ENCODE measurements at regions not wholly inside any gene's neighbourhood (a gene's known extent, or its start where the extent isn't known, plus 50 kb on each side); places are given as distances from the start of the nearest gene placed in this dataset.

DNA sequence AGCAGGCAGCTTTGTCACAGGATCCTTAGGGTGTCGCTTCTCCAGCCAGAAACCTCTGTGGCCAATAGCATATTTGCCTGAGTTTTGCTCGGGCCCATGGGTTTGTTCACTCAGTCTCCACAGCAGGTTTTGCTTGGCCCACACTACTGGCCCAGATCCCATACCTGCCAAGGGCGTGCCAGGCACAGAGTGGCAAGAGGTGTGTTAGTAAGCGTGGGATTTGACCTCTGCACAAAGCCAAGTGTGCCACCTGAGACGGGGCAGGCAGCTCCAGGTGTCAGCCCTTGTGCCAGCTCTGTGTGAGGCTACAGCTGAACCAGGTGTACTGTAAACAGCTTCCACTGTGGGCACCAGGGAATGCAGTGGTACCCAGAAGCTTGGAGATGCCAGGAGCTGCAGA lies 2003.0 kb downstream of the C4orf33 start:
- no peak for DNase-seq (ENCODE audit: low spot score)
- no peak for ATAC-seq (ENCODE audit: low FRiP score)
- TF ChIP-seq, protein P1, sequence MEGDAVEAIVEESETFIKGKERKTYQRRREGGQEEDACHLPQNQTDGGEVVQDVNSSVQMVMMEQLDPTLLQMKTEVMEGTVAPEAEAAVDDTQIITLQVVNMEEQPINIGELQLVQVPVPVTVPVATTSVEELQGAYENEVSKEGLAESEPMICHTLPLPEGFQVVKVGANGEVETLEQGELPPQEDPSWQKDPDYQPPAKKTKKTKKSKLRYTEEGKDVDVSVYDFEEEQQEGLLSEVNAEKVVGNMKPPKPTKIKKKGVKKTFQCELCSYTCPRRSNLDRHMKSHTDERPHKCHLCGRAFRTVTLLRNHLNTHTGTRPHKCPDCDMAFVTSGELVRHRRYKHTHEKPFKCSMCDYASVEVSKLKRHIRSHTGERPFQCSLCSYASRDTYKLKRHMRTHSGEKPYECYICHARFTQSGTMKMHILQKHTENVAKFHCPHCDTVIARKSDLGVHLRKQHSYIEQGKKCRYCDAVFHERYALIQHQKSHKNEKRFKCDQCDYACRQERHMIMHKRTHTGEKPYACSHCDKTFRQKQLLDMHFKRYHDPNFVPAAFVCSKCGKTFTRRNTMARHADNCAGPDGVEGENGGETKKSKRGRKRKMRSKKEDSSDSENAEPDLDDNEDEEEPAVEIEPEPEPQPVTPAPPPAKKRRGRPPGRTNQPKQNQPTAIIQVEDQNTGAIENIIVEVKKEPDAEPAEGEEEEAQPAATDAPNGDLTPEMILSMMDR (IDR thresholded peaks at IDR 0.05) = no peak

DNA sequence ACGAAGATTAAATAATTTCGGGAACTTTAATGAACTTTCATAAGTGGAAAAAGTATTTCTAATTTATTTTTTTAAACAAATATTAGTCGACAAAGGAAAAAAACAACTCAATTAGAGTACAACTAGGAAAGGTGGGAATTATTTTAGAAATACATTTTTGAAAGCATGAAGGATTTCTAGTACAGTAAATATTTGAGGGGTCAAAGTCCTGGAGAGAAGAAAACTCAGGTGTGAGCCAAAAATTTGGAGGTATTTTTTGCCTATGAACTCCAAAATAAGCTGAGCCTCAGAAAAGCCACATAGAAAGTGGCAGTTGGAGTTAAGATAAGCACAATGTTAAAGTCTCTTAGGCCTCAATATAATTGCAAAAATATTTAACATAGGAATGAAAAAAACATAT lies 2017.3 kb downstream of the C4orf33 start:
- TF ChIP-seq, protein P1 (IDR thresholded peaks at IDR 0.05) = no peak
- ATAC-seq (ENCODE audit: low FRiP score) = no peak
- DNase-seq (ENCODE audit: low spot score) = no peak

DNA sequence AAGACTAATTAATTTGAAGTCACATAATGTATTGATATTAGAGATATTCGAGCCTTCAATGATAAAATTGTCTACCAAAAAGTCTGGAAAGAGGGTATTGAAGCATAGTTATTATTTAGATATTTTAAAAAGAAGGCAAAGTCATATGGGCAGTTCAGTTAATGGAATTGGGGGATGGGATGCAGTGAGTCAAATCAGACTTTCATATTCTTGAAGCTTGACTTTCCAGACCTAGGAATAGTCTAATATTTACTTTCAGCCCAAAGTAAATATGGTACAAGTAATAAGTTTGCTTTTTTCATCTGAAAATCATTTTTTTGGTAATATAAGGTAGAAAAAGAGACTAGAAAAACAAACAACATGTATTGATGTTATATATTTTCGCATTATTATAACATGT lies 2017.8 kb downstream of the C4orf33 start:
- ATAC-seq (ENCODE audit: low FRiP score) = no peak
- DNase-seq (ENCODE audit: low spot score) = no peak
- TF ChIP-seq, protein P1 (IDR thresholded peaks at IDR 0.05) = no peak

- ATAC-seq (ENCODE audit: low FRiP score) = no peak
- TF ChIP-seq, protein P1 (IDR thresholded peaks at IDR 0.05) = no peak
Observed at GRCh38 chr4:131119661-131120060, 2023.7 kb downstream of the C4orf33 start.

GRCh38 chr4:131137196-131137595 lies 2011.9 kb upstream of the PCDH10 start:
- DNase-seq (ENCODE audit: low spot score) (no peak), ATAC-seq (ENCODE audit: low FRiP score) (no peak)
- TF ChIP-seq, protein P1 (IDR thresholded peaks at IDR 0.05) = no peak

More at GRCh38 chr4:131119661-131120060, 2023.7 kb downstream of the C4orf33 start:
- no peak for DNase-seq (ENCODE audit: low spot score)

DNA sequence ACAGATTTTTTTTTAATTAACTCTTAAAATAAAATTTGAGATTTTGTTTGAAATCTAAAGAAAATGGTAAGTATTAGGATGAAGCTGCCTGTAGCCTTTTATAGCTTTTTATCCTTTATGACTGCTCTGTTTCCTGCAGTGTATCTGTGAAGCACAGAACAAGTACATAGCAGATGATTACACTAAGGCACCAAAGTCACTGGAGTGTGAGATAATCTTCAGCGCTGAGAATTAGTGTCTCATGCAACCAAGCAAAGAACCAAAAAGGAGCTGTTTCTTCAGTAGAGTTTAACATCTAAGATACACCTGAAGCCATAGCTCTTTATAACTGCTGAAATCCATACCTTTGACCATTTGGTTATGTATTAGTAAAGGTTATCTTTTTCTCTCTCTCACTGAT lies 1989.8 kb upstream of the PCDH10 start:
- no peak for ATAC-seq (ENCODE audit: low FRiP score)
- TF ChIP-seq, protein P1 (IDR thresholded peaks at IDR 0.05) = no peak
- no peak for DNase-seq (ENCODE audit: low spot score)

- no peak for DNase-seq (ENCODE audit: low spot score)
- ATAC-seq (ENCODE audit: low FRiP score) = no peak
- TF ChIP-seq, protein P1 (IDR thresholded peaks at IDR 0.05) = no peak
Observed at GRCh38 chr4:131192318-131192717, 1956.8 kb upstream of the PCDH10 start.

All from omental fat pad (tissue), 3 donors.